GM19239 (cell line): ENCODE measurements at regions not wholly inside any gene's neighbourhood (a gene's known extent, or its start where the extent isn't known, plus 50 kb on each side); places are given as distances from the start of the nearest gene placed in this dataset.

Experiments used
- DNase-seq: peaks from one replicate; pipeline ENCODE4 v3.0.0; 2011; ENCODE audit warnings: low spot score; ENCODE audit not compliant: insufficient read length
- FAIRE-seq: peaks from 2 replicates; lab custom pipeline; 2011; peaks lifted over from hg19 to GRCh38; lab: Jason Lieb, UNC

- DNase-seq, result no peak
- FAIRE-seq, result no peak
Measured at GRCh38 chr6:167532410-167533288, 207.8 kb downstream of the TTLL2 start.

GRCh38 chr6:167533851-167534250 is 209.0 kb downstream of the TTLL2 start:
- DNase-seq, result no peak
- no peak for FAIRE-seq

- DNase-seq (no peak), FAIRE-seq (no peak)
Measured at GRCh38 chr6:167537816-167538215, 212.9 kb downstream of the TTLL2 start.

GRCh38 chr6:167538746-167539145 is 213.9 kb downstream of the TTLL2 start:
- FAIRE-seq, result no peak

GRCh38 chr6:167540796-167541195 is 215.9 kb downstream of the TTLL2 start:
- no peak for FAIRE-seq
- no peak for DNase-seq

More at GRCh38 chr6:167538746-167539145, 213.9 kb downstream of the TTLL2 start:
- DNase-seq, result no peak

GRCh38 chr6:167541544-167541943 is 216.7 kb downstream of the TTLL2 start:
- DNase-seq (no peak), FAIRE-seq (no peak)

GRCh38 chr6:167543602-167544497 is 219.0 kb downstream of the TTLL2 start:
- FAIRE-seq (no peak), DNase-seq (no peak)

- DNase-seq, result no peak
- FAIRE-seq, result no peak
Measured at GRCh38 chr6:167546611-167547327, 221.9 kb downstream of the TTLL2 start.

- no peak for FAIRE-seq
- no peak for DNase-seq
Measured at GRCh38 chr6:167547328-167547692, 222.4 kb downstream of the TTLL2 start.

GRCh38 chr6:167547751-167548150 is 222.9 kb downstream of the TTLL2 start:
- FAIRE-seq (no peak), DNase-seq (no peak)

- FAIRE-seq (no peak), DNase-seq (no peak)
Measured at GRCh38 chr6:167548451-167548850, 223.6 kb downstream of the TTLL2 start.

GRCh38 chr6:167549213-167549612 is 224.3 kb downstream of the TTLL2 start:
- DNase-seq, result no peak
- FAIRE-seq, result no peak

- FAIRE-seq (no peak), DNase-seq (no peak)
Measured at GRCh38 chr6:167550941-167551627, 226.2 kb downstream of the TTLL2 start.

GRCh38 chr6:167551628-167552257 is 226.9 kb downstream of the TTLL2 start:
- no peak for DNase-seq
- FAIRE-seq, result no peak

GRCh38 chr6:167552258-167552630 is 227.4 kb downstream of the TTLL2 start:
- FAIRE-seq, result no peak

GRCh38 chr6:167552961-167553735 is 228.3 kb downstream of the TTLL2 start:
- no peak for DNase-seq
- no peak for FAIRE-seq

More at GRCh38 chr6:167552258-167552630, 227.4 kb downstream of the TTLL2 start:
- no peak for DNase-seq

- FAIRE-seq, result no peak
Measured at GRCh38 chr6:167553736-167554119, 228.8 kb downstream of the TTLL2 start.

GRCh38 chr6:167554854-167555253 is 230.0 kb downstream of the TTLL2 start:
- no peak for DNase-seq
- FAIRE-seq, result no peak

More at GRCh38 chr6:167553736-167554119, 228.8 kb downstream of the TTLL2 start:
- no peak for DNase-seq

- FAIRE-seq (no peak), DNase-seq (no peak)
Measured at GRCh38 chr6:167555836-167556235, 230.9 kb downstream of the TTLL2 start.
